ENCODE measurements at regions not wholly inside any gene's neighbourhood (a gene's known extent, or its start where the extent isn't known, plus 50 kb on each side); places are given as distances from the start of the nearest gene placed in this dataset.

- DNase-seq: no peak
Measured at GRCh38 chr4:181520790-181521189, 722.4 kb upstream of the TENM3 start.

- DNase-seq: no peak
Measured at GRCh38 chr4:181523973-181524372, 719.2 kb upstream of the TENM3 start.

GRCh38 chr4:181524499-181524898 lies 718.7 kb upstream of the TENM3 start:
- no peak for DNase-seq

- no peak for DNase-seq
Measured at GRCh38 chr4:181525634-181526033, 717.6 kb upstream of the TENM3 start.

GRCh38 chr4:181528570-181529184 lies 714.5 kb upstream of the TENM3 start:
- DNase-seq: peak; percentile 56

GRCh38 chr4:181529537-181529936 lies 713.7 kb upstream of the TENM3 start:
- no peak for DNase-seq

- DNase-seq: no peak
Measured at GRCh38 chr4:181536196-181536746, 706.9 kb upstream of the TENM3 start.

GRCh38 chr4:181536811-181537434 lies 706.3 kb upstream of the TENM3 start:
- no peak for DNase-seq

- DNase-seq: no peak
Measured at GRCh38 chr4:181538431-181538830, 704.8 kb upstream of the TENM3 start.

GRCh38 chr4:181541396-181541795 lies 701.8 kb upstream of the TENM3 start:
- no peak for DNase-seq

GRCh38 chr4:181548873-181549575 lies 694.2 kb upstream of the TENM3 start:
- no peak for DNase-seq

- no peak for DNase-seq
Measured at GRCh38 chr4:181549576-181550188, 693.5 kb upstream of the TENM3 start.

GRCh38 chr4:181550381-181550780 lies 692.8 kb upstream of the TENM3 start:
- DNase-seq: no peak

- no peak for DNase-seq
Measured at GRCh38 chr4:181559637-181560036, 683.6 kb upstream of the TENM3 start.

- DNase-seq: no peak
Measured at GRCh38 chr4:181562399-181562798, 680.8 kb upstream of the TENM3 start.

GRCh38 chr4:181564625-181565024 lies 678.6 kb upstream of the TENM3 start:
- DNase-seq: no peak

GRCh38 chr4:181566490-181566889 lies 676.7 kb upstream of the TENM3 start:
- DNase-seq: no peak

- no peak for DNase-seq
Measured at GRCh38 chr4:181569553-181569952, 673.6 kb upstream of the TENM3 start.

- DNase-seq: no peak
Measured at GRCh38 chr4:181578911-181579310, 664.3 kb upstream of the TENM3 start.

- no peak for DNase-seq
Measured at GRCh38 chr4:181579486-181579885, 663.7 kb upstream of the TENM3 start.

- no peak for DNase-seq
Measured at GRCh38 chr4:181581983-181582382, 661.2 kb upstream of the TENM3 start.

- DNase-seq: no peak
Measured at GRCh38 chr4:181582595-181582994, 660.6 kb upstream of the TENM3 start.

GRCh38 chr4:181588733-181589302 lies 654.4 kb upstream of the TENM3 start:
- DNase-seq: no peak

Data from activated CD8-positive, alpha-beta memory T cell treated with anti-CD3 and anti-CD28 coated beads, Interleukin-2, amount 50 U/mL, for 48 hours (primary cell).